Fibroblast of mammary gland (primary cell): ENCODE measurements at regions not wholly inside any gene's neighbourhood (a gene's known extent, or its start where the extent isn't known, plus 50 kb on each side); places are given as distances from the start of the nearest gene placed in this dataset.

Source experiments
- DNase-seq: peaks from one replicate; pipeline ENCODE4 v3.0.0-alpha.2; 2010; ENCODE audit warnings: low read depth
- H3K4me3 ChIP-seq: 2 replicates; pipeline ENCODE4 v1.5.1; 2011; ENCODE audit warnings: low read depth, mild to moderate bottlenecking, low read length, moderate library complexity; ENCODE audit not compliant: control insufficient read depth
- TF ChIP-seq, protein P1 (sequence below): conservative IDR thresholded peaks from 2 replicates; pipeline ENCODE4 v1.5.1; 2011; ENCODE audit warnings: low read depth, low read length, inconsistent platforms; ENCODE audit not compliant: control insufficient read depth, insufficient read depth

- TF ChIP-seq, protein P1, sequence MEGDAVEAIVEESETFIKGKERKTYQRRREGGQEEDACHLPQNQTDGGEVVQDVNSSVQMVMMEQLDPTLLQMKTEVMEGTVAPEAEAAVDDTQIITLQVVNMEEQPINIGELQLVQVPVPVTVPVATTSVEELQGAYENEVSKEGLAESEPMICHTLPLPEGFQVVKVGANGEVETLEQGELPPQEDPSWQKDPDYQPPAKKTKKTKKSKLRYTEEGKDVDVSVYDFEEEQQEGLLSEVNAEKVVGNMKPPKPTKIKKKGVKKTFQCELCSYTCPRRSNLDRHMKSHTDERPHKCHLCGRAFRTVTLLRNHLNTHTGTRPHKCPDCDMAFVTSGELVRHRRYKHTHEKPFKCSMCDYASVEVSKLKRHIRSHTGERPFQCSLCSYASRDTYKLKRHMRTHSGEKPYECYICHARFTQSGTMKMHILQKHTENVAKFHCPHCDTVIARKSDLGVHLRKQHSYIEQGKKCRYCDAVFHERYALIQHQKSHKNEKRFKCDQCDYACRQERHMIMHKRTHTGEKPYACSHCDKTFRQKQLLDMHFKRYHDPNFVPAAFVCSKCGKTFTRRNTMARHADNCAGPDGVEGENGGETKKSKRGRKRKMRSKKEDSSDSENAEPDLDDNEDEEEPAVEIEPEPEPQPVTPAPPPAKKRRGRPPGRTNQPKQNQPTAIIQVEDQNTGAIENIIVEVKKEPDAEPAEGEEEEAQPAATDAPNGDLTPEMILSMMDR, result no peak
- DNase-seq, result no peak
- no peak overlapping the region for H3K4me3 ChIP-seq
These were observed 190.1 kb upstream of the HS3ST4 start for GRCh38 chr16:25501530-25502255.

- TF ChIP-seq, protein P1, result no peak
- no peak overlapping the region for H3K4me3 ChIP-seq
- no peak for DNase-seq
These were observed 197.5 kb upstream of the HS3ST4 start for GRCh38 chr16:25494292-25494691.

GRCh38 chr16:25493136-25493811 lies 198.5 kb upstream of the HS3ST4 start:
- TF ChIP-seq, protein P1, result no peak
- DNase-seq, result no peak
- H3K4me3 ChIP-seq, result no peak overlapping the region

GRCh38 chr16:25488435-25488834 lies 203.3 kb upstream of the HS3ST4 start:
- TF ChIP-seq, protein P1, result no peak

DNA sequence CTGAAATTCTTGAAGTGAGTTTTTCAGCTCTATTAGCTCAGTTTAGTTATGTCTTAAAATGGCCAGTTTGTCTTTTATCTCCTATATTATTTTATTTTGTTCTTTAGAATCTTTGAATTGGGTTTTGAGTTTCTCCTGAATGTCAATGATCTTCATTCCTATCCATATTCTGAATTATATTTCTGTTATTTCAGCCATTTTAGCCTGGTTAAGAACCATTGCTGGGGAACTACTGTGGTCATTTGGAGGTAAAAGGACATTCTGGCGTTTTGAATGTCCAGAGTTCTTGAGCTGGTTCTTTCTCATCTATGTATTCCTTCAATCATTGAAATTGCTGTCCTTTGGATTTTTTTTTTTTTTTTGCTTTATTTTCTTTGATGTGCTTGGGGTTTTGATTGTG lies 203.9 kb upstream of the HS3ST4 start:
- H3K4me3 ChIP-seq, result no peak overlapping the region
- TF ChIP-seq, protein P1, result no peak
- DNase-seq, result no peak

More at GRCh38 chr16:25488435-25488834, 203.3 kb upstream of the HS3ST4 start:
- no peak overlapping the region for H3K4me3 ChIP-seq
- no peak for DNase-seq

DNA sequence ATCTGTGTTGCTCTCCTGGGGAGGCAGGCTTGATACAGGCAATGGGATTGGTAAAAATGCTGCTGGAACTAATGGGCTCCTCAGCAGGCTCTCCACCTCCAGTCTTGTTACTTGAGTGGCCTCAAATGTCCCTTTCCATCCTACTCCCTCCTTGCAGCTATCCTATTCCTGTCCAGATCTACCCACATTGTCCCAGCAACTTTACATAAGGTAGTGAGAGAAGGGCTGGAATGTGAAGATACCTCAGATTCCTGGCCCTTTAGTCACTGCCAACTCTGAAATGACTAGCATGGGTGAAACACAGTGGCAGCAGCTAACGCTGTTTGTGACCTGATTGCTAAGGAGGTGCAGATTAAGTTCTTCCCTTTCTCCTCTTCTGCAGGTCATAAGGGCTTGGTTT lies 210.1 kb upstream of the HS3ST4 start:
- TF ChIP-seq, protein P1, result no peak
- DNase-seq, result no peak
- no peak overlapping the region for H3K4me3 ChIP-seq
